AG09319 (cell line): ENCODE measurements at regions not wholly inside any gene's neighbourhood (a gene's known extent, or its start where the extent isn't known, plus 50 kb on each side); places are given as distances from the start of the nearest gene placed in this dataset.

Experiments used
- DNase-seq: peaks from one replicate; pipeline ENCODE4 v3.0.0-alpha.2; 2010; ENCODE audit warnings: low read depth; ENCODE audit errors: extremely low read depth
- TF ChIP-seq, protein P1 (sequence below): IDR thresholded peaks from 2 replicates; pipeline ENCODE4 v1.5.1; 2011; ENCODE audit warnings: low read depth, mild to moderate bottlenecking, inconsistent platforms, low read length, moderate library complexity

DNA sequence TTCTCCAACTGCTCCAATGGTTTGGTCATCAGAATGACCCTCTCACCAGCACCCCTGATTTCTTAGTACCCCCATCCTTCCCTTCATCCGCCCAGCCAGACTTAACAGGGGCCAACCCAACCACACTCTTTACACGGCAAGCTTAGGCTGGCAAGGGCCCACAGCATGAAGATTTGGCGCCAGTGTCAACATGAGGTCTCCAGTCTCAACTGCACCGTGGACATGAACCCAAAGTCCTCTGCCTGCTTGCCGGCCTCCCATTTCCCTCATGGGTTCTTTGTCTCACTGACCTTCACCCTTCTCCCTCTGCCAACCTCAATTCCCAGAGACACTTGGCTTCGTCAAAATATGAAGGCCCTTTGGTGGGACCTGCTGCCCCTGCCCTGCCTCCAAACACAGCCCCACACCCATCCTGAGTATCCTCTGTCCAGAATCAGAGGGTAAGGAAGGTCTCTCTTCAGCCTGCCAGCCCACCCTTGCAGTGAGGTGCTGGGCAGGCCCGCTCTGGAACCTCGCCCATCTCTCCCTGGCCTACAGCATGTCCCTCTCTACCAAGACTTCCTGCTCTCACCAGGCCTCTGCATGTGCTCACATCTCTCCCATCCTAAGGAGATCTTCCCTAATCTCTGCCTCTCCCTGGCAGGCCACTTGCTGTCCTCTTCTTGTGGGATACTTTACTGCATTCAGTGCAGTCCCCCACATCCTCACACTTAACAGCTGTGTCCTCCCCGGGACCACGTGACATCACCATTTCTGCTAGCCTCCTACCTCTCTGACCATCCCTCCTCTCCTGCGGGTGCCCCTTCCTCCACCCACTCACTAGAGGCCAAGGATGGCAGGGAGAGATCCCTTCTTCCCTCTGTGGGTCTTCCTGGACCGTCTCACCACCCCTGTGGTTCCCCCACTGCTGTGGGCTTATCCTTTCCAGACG lies 91.7 kb upstream of the ZMIZ1 start:
- no peak for DNase-seq
- TF ChIP-seq, protein P1, sequence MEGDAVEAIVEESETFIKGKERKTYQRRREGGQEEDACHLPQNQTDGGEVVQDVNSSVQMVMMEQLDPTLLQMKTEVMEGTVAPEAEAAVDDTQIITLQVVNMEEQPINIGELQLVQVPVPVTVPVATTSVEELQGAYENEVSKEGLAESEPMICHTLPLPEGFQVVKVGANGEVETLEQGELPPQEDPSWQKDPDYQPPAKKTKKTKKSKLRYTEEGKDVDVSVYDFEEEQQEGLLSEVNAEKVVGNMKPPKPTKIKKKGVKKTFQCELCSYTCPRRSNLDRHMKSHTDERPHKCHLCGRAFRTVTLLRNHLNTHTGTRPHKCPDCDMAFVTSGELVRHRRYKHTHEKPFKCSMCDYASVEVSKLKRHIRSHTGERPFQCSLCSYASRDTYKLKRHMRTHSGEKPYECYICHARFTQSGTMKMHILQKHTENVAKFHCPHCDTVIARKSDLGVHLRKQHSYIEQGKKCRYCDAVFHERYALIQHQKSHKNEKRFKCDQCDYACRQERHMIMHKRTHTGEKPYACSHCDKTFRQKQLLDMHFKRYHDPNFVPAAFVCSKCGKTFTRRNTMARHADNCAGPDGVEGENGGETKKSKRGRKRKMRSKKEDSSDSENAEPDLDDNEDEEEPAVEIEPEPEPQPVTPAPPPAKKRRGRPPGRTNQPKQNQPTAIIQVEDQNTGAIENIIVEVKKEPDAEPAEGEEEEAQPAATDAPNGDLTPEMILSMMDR: no peak

DNA sequence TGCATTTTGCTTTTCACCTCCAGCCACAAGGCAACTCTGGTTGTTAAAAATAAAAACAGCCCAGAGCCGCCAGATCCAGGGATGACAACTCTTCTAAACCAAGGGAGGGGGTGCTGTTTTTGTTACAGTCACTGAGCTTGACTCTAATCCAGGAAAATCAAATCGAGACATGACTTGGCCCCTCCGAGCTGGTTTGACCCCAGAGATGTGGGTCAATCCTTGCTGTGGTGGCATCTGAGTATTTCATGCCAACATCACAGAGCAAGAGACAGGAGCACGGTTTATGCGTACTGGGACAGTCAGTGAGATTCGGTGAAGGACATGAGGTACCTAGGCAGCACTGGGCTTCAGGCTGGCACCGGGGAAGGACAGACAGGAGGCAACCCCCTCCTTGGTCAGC lies 88.8 kb upstream of the ZMIZ1 start:
- no peak for DNase-seq

DNA sequence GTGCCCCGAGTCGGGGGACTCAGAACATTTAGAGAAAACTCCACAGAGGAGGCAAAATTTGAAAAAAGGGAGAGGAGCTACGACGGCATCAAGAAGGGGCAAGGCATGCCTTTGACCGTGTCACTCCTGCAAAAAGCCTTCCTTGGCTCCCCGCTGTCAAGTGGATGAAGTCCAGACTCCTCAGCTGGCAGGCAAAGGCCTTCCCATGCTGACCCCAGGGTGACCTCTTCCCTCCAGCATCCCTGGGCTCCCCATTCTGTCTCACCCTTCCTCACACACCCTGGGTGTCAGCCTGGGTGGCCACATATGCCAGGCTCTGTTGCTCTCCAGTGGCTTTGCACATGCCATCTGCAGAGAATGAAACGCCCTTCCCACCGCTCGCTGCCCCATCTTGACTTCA lies 88.4 kb upstream of the ZMIZ1 start:
- TF ChIP-seq, protein P1: no peak
- DNase-seq: no peak

More for the DNA sequence above, 88.8 kb upstream of the ZMIZ1 start:
- TF ChIP-seq, protein P1: no peak

DNA sequence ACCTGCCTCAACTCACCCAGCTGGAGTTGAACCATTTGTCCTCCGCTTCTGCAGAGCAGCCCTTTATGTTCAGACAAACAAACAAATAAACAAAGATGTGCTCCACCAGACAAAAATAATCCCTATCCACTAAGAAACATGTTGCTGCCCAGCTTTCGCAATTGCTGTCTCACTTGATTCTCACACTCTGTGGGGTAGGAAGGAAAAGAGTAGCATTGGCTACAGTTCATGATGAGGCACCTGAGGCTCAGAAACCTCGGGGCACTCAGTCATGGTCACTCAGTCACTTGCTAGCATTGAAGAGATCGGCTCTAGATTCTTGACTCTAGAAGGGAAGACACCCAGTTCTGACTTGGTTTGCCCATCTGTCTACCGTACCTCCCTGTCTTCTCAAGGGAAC lies 88.0 kb upstream of the ZMIZ1 start:
- TF ChIP-seq, protein P1: no peak
- DNase-seq: no peak

DNA sequence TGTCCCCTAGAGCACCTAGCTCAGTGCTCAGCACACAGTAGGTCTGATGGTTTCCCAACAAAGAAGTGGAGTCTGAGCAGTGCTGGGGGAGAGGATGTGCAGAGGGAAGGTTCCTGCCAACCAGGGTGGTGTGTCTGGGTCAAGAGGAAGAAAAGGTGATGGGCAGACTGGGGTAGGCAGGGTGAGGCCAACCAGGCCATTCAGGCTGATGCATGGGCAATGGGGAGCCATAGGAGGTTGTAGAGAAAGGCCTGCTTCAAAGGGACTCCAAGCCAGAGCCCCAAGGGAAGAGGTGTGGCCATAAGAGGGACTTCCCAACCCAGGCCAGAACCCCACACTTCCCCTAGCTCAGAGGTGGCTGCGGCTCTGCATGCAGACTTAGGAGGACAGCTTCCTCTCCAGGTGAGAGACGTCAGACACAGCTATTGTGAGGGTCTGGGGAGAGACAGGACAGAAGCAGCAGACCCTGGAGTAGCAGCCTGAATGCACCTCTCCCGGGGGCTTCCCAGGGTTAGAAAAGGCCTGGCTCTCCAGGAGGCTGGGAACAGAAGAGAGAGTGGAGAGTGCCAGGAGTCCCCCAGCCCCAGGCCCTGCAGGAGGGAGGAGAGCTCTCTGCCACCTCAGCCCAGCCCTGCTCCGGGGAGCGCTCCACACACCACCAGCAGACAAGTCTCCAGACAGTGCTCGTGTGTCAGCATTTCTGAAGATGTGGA lies 87.4 kb upstream of the ZMIZ1 start:
- TF ChIP-seq, protein P1: no peak
- no peak for DNase-seq

DNA sequence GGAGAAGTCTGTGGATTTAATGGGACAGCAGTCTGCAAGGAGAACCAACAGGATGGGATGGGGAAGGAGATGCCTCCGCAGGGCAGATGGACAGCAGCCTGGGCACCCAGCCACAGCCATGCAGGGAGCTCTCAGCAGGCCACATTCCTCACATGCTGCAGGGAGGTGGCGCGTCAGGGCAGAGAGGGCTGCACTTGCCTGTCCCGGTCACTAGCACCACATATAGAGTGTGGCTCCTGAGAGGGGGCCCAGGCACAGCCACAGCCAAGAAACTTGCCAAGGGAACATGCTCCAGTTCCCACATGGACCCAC lies 86.8 kb upstream of the ZMIZ1 start:
- no peak for DNase-seq
- TF ChIP-seq, protein P1: no peak

DNA sequence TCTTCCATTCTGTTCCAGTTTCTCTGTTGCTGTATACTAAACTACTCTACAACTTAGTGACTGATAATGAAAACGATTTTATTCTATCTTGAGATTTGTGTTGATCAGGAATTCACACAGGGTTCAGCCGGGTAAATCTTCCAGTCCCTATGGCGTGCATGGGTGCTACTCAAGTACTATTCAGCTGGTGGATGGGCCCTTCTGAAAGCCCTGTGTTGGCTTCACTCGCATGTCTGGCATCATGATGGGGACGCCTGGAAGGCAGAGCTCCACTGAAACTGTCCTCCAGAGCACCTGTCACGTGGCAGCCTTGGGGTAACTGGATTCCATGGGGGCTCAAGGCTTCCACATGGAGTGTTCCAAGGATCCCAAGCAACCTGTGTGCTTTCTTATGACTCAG lies 86.0 kb upstream of the ZMIZ1 start:
- DNase-seq: no peak

More for the DNA sequence above, 86.0 kb upstream of the ZMIZ1 start:
- TF ChIP-seq, protein P1: no peak
